ENCODE measurements at regions not wholly inside any gene's neighbourhood (a gene's known extent, or its start where the extent isn't known, plus 50 kb on each side); places are given as distances from the start of the nearest gene placed in this dataset.

GRCh38 chr9:89680547-89681467 is 76.0 kb downstream of the GADD45G start:
- no peak for TF ChIP-seq CTCF (IDR thresholded peaks at IDR 0.05)

GRCh38 chr9:89683626-89684025 is 78.8 kb downstream of the GADD45G start:
- TF ChIP-seq CTCF (IDR thresholded peaks at IDR 0.05), result no peak

- TF ChIP-seq CTCF (IDR thresholded peaks at IDR 0.05), result no peak
These were observed 79.4 kb downstream of the GADD45G start for GRCh38 chr9:89684218-89684617.

- TF ChIP-seq CTCF (IDR thresholded peaks at IDR 0.05), result no peak
These were observed 80.3 kb downstream of the GADD45G start for GRCh38 chr9:89684912-89685636.

- TF ChIP-seq CTCF (IDR thresholded peaks at IDR 0.05), result no peak
These were observed 80.9 kb downstream of the GADD45G start for GRCh38 chr9:89685698-89686097.

- no peak for TF ChIP-seq CTCF (IDR thresholded peaks at IDR 0.05)
These were observed 81.3 kb downstream of the GADD45G start for GRCh38 chr9:89686126-89686525.

- TF ChIP-seq CTCF (IDR thresholded peaks at IDR 0.05), result no peak
These were observed 81.8 kb downstream of the GADD45G start for GRCh38 chr9:89686621-89687020.
